KMS-11 (cell line): ENCODE measurements at regions not wholly inside any gene's neighbourhood (a gene's known extent, or its start where the extent isn't known, plus 50 kb on each side); places are given as distances from the start of the nearest gene placed in this dataset.

Experiments
- H2AFZ ChIP-seq: fragments of 200-600 bp; sonication (generic); 2 replicates; pipeline ENCODE4 v1.6.1; 2016; ENCODE audit warnings: antibody characterized with exemption, mixed run types, low read depth
- H3K27ac ChIP-seq: fragments of 200-600 bp; sonication (generic); 2 replicates; pipeline ENCODE4 v1.6.1; 2016; ENCODE audit warnings: mild to moderate bottlenecking, mixed run types
- H3K27me3 ChIP-seq: fragments of 200-600 bp; sonication (generic); 2 replicates; pipeline ENCODE4 v1.6.1; 2017; ENCODE audit warnings: mild to moderate bottlenecking, low read depth, mixed run types, moderate library complexity; ENCODE audit not compliant: insufficient read depth
- H3K36me3 ChIP-seq: fragments of 200-600 bp; sonication (generic); 2 replicates; pipeline ENCODE4 v1.6.1; 2017; ENCODE audit warnings: mild to moderate bottlenecking, mixed run types; ENCODE audit not compliant: insufficient read depth
- H3K4me1 ChIP-seq: fragments of 200-600 bp; sonication (generic); 2 replicates; pipeline ENCODE4 v1.6.1; 2016; ENCODE audit warnings: mild to moderate bottlenecking, low read depth, mixed run types; ENCODE audit not compliant: poor library complexity, severe bottlenecking
- H3K4me2 ChIP-seq: fragments of 200-600 bp; sonication (generic); 2 replicates; pipeline ENCODE4 v1.7.0; 2016; ENCODE audit warnings: mild to moderate bottlenecking, mixed run types
- H3K4me3 ChIP-seq: fragments of 200-600 bp; sonication (generic); IDR thresholded peaks from 2 replicates; pipeline ENCODE4 v1.6.1; 2017; ENCODE audit warnings: low read depth, low read length, mixed read lengths; ENCODE audit not compliant: insufficient read depth
- H3K79me2 ChIP-seq: fragments of 200-600 bp; sonication (generic); 2 replicates; pipeline ENCODE4 v1.6.1; 2016; ENCODE audit warnings: low read depth, mixed run types; ENCODE audit not compliant: insufficient read depth
- H3K9ac ChIP-seq: fragments of 200-600 bp; sonication (generic); 2 replicates; pipeline ENCODE4 v1.6.1; 2016; ENCODE audit warnings: mild to moderate bottlenecking, mixed run types
- H4K20me1 ChIP-seq: fragments of 200-600 bp; sonication (generic); 2 replicates; pipeline ENCODE4 v1.6.1; 2016; ENCODE audit warnings: mild to moderate bottlenecking, mixed run types; ENCODE audit not compliant: insufficient read depth
- CTCF ChIP-seq: fragments of 200-600 bp; sonication (generic); conservative IDR thresholded peaks from 2 replicates; pipeline ENCODE4 v1.6.1; 2017; ENCODE audit warnings: low read depth, mild to moderate bottlenecking, antibody characterized with exemption, low read length, moderate library complexity, mixed read lengths

GRCh38 chr6:115474443-115475041 lies 586.1 kb downstream of the FRK start:
- Histone ChIP-seq H3K4me1 (no peaks in the 10 kb centered on the region), H2AFZ (no peak overlapping the region), H3K4me2 (no peak overlapping the region), H4K20me1 (no peaks in the 10 kb centered on the region), H3K36me3 (no peaks in the 10 kb centered on the region), H3K79me2 (no peaks in the 10 kb centered on the region), H3K27me3 (no peaks in the 10 kb centered on the region), H3K9ac (no peak overlapping the region), H3K27ac (no peak overlapping the region), H3K4me3 (no peak overlapping the region)
- no peak for TF ChIP-seq CTCF

- Histone ChIP-seq H3K79me2 (no peaks in the 10 kb centered on the region), H3K4me3 (no peak overlapping the region), H3K27ac (no peak overlapping the region), H2AFZ (no peak overlapping the region), H3K36me3 (no peaks in the 10 kb centered on the region), H3K4me2 (no peak overlapping the region), H3K9ac (no peak overlapping the region), H3K27me3 (no peaks in the 10 kb centered on the region), H4K20me1 (no peaks in the 10 kb centered on the region), H3K4me1 (no peaks in the 10 kb centered on the region)
- TF ChIP-seq CTCF: no peak
These were observed 592.3 kb downstream of the FRK start for GRCh38 chr6:115468272-115469005.

GRCh38 chr6:115467726-115468125 lies 593.0 kb downstream of the FRK start:
- H3K4me2 ChIP-seq: no peak overlapping the region
- H3K4me3 ChIP-seq: no peak overlapping the region
- no peaks in the 10 kb centered on the region for H3K27me3 ChIP-seq
- no peaks in the 10 kb centered on the region for H4K20me1 ChIP-seq
- no peak for TF ChIP-seq CTCF
- no peak overlapping the region for H3K27ac ChIP-seq
- no peak overlapping the region for H3K9ac ChIP-seq
- no peaks in the 10 kb centered on the region for H3K4me1 ChIP-seq
- H3K79me2 ChIP-seq: no peaks in the 10 kb centered on the region
- no peaks in the 10 kb centered on the region for H3K36me3 ChIP-seq
- no peak overlapping the region for H2AFZ ChIP-seq

GRCh38 chr6:115460913-115461312 lies 599.8 kb downstream of the FRK start:
- no peak for TF ChIP-seq CTCF
- Histone ChIP-seq H3K36me3 (no peaks in the 10 kb centered on the region), H3K9ac (no peak overlapping the region), H3K27ac (no peak overlapping the region), H2AFZ (no peak overlapping the region), H4K20me1 (no peaks in the 10 kb centered on the region), H3K4me1 (no peaks in the 10 kb centered on the region), H3K4me2 (no peak overlapping the region), H3K27me3 (no peaks in the 10 kb centered on the region), H3K4me3 (no peak overlapping the region), H3K79me2 (no peaks in the 10 kb centered on the region)
